ENCODE measurements at regions not wholly inside any gene's neighbourhood (a gene's known extent, or its start where the extent isn't known, plus 50 kb on each side); places are given as distances from the start of the nearest gene placed in this dataset.
"Not testable (repeated sequence)": the region's sequence is repeated elsewhere in the genome, so short reads cannot be mapped to it uniquely, and the experiment has no call there.

- TF ChIP-seq CTCF (IDR thresholded peaks at IDR 0.05; ENCODE audit: low read length, missing control alignments): no peak
- no peak for DNase-seq (ENCODE audit: low read depth)
- no peak overlapping the region for H3K4me3 ChIP-seq (replicated peaks; ENCODE audit: low read depth, low read length)
Measured at GRCh38 chr6:170003451-170004160, 252.2 kb downstream of the ERMARD start.

GRCh38 chr6:170003027-170003426 is 251.6 kb downstream of the ERMARD start:
- H3K4me3 ChIP-seq (replicated peaks; ENCODE audit: low read depth, low read length): no peak overlapping the region
- no peak for TF ChIP-seq CTCF (IDR thresholded peaks at IDR 0.05; ENCODE audit: low read length, missing control alignments)
- no peak for DNase-seq (ENCODE audit: low read depth)

- H3K4me3 ChIP-seq (replicated peaks; ENCODE audit: low read depth, low read length); DNase-seq (ENCODE audit: low read depth): not testable (repeated sequence)
Measured at GRCh38 chr6:170001782-170002181, 250.4 kb downstream of the ERMARD start.

- TF ChIP-seq CTCF (IDR thresholded peaks at IDR 0.05; ENCODE audit: low read length, missing control alignments): no peak
- H3K4me3 ChIP-seq (replicated peaks; ENCODE audit: low read depth, low read length): no peak overlapping the region
- no peak for DNase-seq (ENCODE audit: low read depth)
Measured at GRCh38 chr6:170000071-170000843, 248.8 kb downstream of the ERMARD start.

- TF ChIP-seq CTCF (IDR thresholded peaks at IDR 0.05; ENCODE audit: low read length, missing control alignments): no peak
- no peak overlapping the region for H3K4me3 ChIP-seq (replicated peaks; ENCODE audit: low read depth, low read length)
- DNase-seq (ENCODE audit: low read depth): no peak
Measured at GRCh38 chr6:169999367-169999766, 247.9 kb downstream of the ERMARD start.

GRCh38 chr6:169998457-169998856 is 247.0 kb downstream of the ERMARD start:
- TF ChIP-seq CTCF (IDR thresholded peaks at IDR 0.05; ENCODE audit: low read length, missing control alignments): no peak
- H3K4me3 ChIP-seq (replicated peaks; ENCODE audit: low read depth, low read length): no peak overlapping the region
- no peak for DNase-seq (ENCODE audit: low read depth)

- TF ChIP-seq CTCF (IDR thresholded peaks at IDR 0.05; ENCODE audit: low read length, missing control alignments): no peak
- no peak for DNase-seq (ENCODE audit: low read depth)
- H3K4me3 ChIP-seq (replicated peaks; ENCODE audit: low read depth, low read length): no peak overlapping the region
Measured at GRCh38 chr6:169997930-169998218, 246.5 kb downstream of the ERMARD start.

Measured in fibroblast of pulmonary artery (primary cell).